DOHH2 (cell line): ENCODE measurements at regions not wholly inside any gene's neighbourhood (a gene's known extent, or its start where the extent isn't known, plus 50 kb on each side); places are given as distances from the start of the nearest gene placed in this dataset.

Source experiments
- H3F3A ChIP-seq: fragments of 200-600 bp; sonication (generic), shearing (Covaris generic); 2 replicates; pipeline ENCODE4 v1.6.0; 2016; ENCODE audit warnings: antibody characterized with exemption, mild to moderate bottlenecking; ENCODE audit not compliant: control insufficient read depth, insufficient read depth
- H3K27ac ChIP-seq: fragments of 200-600 bp; sonication (generic); 2 replicates; pipeline ENCODE4 v1.5.1; 2014; ENCODE audit warnings: low read depth, mild to moderate bottlenecking, low read length, moderate library complexity
- H3K27me3 ChIP-seq: fragments of 200-600 bp; sonication (generic); 2 replicates; pipeline ENCODE4 v1.6.1; 2014; ENCODE audit warnings: mild to moderate bottlenecking, low read length, mixed read lengths; ENCODE audit not compliant: control insufficient read depth
- H3K36me3 ChIP-seq: fragments of 200-600 bp; sonication (generic); 2 replicates; pipeline ENCODE4 v1.6.1; 2014; ENCODE audit warnings: mild to moderate bottlenecking, low read length, moderate library complexity, mixed read lengths; ENCODE audit not compliant: control insufficient read depth
- H3K4me1 ChIP-seq: fragments of 200-600 bp; sonication (generic); 2 replicates; pipeline ENCODE4 v1.6.1; 2014; ENCODE audit warnings: mild to moderate bottlenecking, low read length, mixed read lengths; ENCODE audit not compliant: control insufficient read depth
- H3K4me2 ChIP-seq: fragments of 200-600 bp; sonication (generic); 2 replicates; pipeline ENCODE4 v1.6.0; 2014; ENCODE audit warnings: mild to moderate bottlenecking, low read length, moderate library complexity
- H3K4me3 ChIP-seq: fragments of 200-600 bp; sonication (generic); 2 replicates; pipeline ENCODE4 v1.5.1; 2014; ENCODE audit warnings: mild to moderate bottlenecking, low read length, mixed read lengths
- H3K79me2 ChIP-seq: fragments of 200-600 bp; sonication (generic); 2 replicates; pipeline ENCODE4 v1.6.1; 2014; ENCODE audit warnings: mild to moderate bottlenecking, low read length, mixed read lengths; ENCODE audit not compliant: control insufficient read depth
- H3K9me2 ChIP-seq: fragments of 200-600 bp; sonication (generic); replicated peaks from 2 replicates; pipeline ENCODE4 v1.6.1; 2014; ENCODE audit warnings: mild to moderate bottlenecking, low read length, mixed read lengths; ENCODE audit not compliant: control insufficient read depth
- H3K9me3 ChIP-seq: fragments of 200-600 bp; sonication (generic); 2 replicates; pipeline ENCODE4 v1.6.1; 2014; ENCODE audit warnings: antibody characterized with exemption, low read length, mixed read lengths; ENCODE audit not compliant: control insufficient read depth, insufficient read depth
- H4K20me1 ChIP-seq: fragments of 200-600 bp; sonication (generic); 2 replicates; pipeline ENCODE4 v1.6.0; 2014; ENCODE audit warnings: low read depth, mild to moderate bottlenecking, antibody characterized with exemption, low read length, moderate library complexity; ENCODE audit not compliant: control insufficient read depth, insufficient read depth
- EZH2phosphoT487 ChIP-seq: fragments of 200-600 bp; sonication (generic); IDR thresholded peaks from 2 replicates; pipeline ENCODE4 v1.6.1; 2017; ENCODE audit warnings: borderline replicate concordance, mild to moderate bottlenecking, antibody characterized with exemption, low read length, moderate library complexity, mixed read lengths
- TF ChIP-seq, protein P1 (sequence below): fragments of 200-600 bp; sonication (generic); IDR thresholded peaks from one replicate; pipeline ENCODE4 v1.5.1; 2014; ENCODE audit warnings: antibody characterized with exemption, mild to moderate bottlenecking, low read depth, low read length; ENCODE audit not compliant: poor library complexity, severe bottlenecking

DNA sequence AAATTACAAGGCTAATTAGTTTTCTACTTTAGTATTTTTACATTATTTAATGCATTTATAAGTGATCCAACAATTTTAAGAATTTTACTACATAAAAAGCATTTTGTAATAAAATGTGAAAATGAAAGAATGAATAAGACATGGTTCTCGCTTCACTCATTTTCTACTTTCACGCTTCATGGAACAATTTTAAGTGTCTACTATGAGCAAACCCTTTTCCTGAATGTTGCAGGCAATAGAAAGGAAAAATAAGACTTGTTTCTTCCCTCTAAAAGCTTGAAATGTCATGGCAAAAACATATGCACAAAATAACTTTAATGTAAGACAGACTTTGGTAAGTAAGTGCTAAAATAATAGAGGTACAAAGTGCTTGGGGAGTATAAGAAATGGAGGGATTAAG lies 205.7 kb upstream of the HMGA2 start:
- no peak for TF ChIP-seq EZH2phosphoT487
- TF ChIP-seq, protein P1, sequence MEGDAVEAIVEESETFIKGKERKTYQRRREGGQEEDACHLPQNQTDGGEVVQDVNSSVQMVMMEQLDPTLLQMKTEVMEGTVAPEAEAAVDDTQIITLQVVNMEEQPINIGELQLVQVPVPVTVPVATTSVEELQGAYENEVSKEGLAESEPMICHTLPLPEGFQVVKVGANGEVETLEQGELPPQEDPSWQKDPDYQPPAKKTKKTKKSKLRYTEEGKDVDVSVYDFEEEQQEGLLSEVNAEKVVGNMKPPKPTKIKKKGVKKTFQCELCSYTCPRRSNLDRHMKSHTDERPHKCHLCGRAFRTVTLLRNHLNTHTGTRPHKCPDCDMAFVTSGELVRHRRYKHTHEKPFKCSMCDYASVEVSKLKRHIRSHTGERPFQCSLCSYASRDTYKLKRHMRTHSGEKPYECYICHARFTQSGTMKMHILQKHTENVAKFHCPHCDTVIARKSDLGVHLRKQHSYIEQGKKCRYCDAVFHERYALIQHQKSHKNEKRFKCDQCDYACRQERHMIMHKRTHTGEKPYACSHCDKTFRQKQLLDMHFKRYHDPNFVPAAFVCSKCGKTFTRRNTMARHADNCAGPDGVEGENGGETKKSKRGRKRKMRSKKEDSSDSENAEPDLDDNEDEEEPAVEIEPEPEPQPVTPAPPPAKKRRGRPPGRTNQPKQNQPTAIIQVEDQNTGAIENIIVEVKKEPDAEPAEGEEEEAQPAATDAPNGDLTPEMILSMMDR = no peak
- Histone ChIP-seq H3F3A (no peaks in the 10 kb centered on the region), H3K36me3 (no peaks in the 10 kb centered on the region), H3K79me2 (no peaks in the 10 kb centered on the region), H3K9me3 (no peaks in the 10 kb centered on the region), H3K4me1 (no peaks in the 10 kb centered on the region), H4K20me1 (no peaks in the 10 kb centered on the region), H3K27me3 (no peaks in the 10 kb centered on the region), H3K4me3 (no peak overlapping the region), H3K27ac (no peak overlapping the region), H3K4me2 (no peak overlapping the region), H3K9me2 (no peaks in the 10 kb centered on the region)

DNA sequence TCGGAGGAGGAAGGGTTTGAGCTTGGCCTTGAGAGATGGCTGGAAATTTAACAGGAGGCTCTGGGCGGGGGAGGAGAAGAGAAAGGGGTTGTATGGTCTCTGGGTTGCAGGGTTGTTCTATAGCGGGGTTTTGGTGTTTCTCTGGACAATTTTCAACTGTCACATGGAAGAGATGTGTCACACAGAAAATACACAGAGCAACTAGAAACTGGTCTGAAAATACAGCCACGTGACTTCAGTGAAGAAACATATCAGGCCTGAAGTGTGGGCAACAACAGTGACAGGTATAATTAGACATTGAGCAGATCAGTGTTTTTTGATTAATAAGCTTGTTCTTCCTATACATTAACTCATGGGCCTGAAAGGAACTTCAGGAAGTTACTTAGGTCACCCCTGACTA lies 205.3 kb upstream of the HMGA2 start:
- Histone ChIP-seq H3K4me3 (no peak overlapping the region), H3K9me3 (no peaks in the 10 kb centered on the region), H3K9me2 (no peaks in the 10 kb centered on the region), H3F3A (no peaks in the 10 kb centered on the region), H4K20me1 (no peaks in the 10 kb centered on the region), H3K4me1 (no peaks in the 10 kb centered on the region), H3K79me2 (no peaks in the 10 kb centered on the region), H3K27me3 (no peaks in the 10 kb centered on the region), H3K36me3 (no peaks in the 10 kb centered on the region), H3K27ac (no peak overlapping the region), H3K4me2 (no peak overlapping the region)
- TF ChIP-seq, protein P1 = no peak
- no peak for TF ChIP-seq EZH2phosphoT487

- TF ChIP-seq, protein P1 = no peak
- TF ChIP-seq EZH2phosphoT487 = no peak
- no peaks in the 10 kb centered on the region for H3K9me2 ChIP-seq
- no peaks in the 10 kb centered on the region for H3K79me2 ChIP-seq
- H3K27ac ChIP-seq = no peak overlapping the region
- no peaks in the 10 kb centered on the region for H3K4me1 ChIP-seq
- no peak overlapping the region for H3K4me3 ChIP-seq
- no peaks in the 10 kb centered on the region for H3K9me3 ChIP-seq
- no peaks in the 10 kb centered on the region for H3F3A ChIP-seq
- no peak overlapping the region for H3K4me2 ChIP-seq
- H3K27me3 ChIP-seq = no peaks in the 10 kb centered on the region
- no peaks in the 10 kb centered on the region for H3K36me3 ChIP-seq
- H4K20me1 ChIP-seq = no peaks in the 10 kb centered on the region
Measured at GRCh38 chr12:65620046-65620445, 204.2 kb upstream of the HMGA2 start.

DNA sequence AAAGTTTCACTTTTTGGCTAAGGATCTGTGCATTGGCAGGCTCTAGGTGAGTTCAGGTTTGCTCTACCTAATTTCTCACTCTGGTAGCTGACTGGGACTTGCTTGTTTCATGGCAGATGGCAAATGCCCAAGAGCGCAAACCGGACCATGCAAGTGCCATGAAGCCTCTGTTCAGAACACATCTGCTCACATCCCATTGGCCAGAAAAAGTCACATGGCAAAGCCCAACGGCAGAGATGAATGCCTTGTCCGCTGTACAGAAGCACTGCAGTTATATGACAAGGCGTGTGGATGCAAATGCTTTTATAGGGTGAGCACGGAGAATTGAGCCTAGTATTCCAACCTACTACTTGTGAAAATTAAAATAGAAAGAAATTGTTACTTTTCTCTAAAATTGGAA lies 202.2 kb upstream of the HMGA2 start:
- Histone ChIP-seq H3K27ac (no peak overlapping the region), H3K27me3 (no peaks in the 10 kb centered on the region), H4K20me1 (no peaks in the 10 kb centered on the region), H3K36me3 (no peaks in the 10 kb centered on the region), H3F3A (no peaks in the 10 kb centered on the region), H3K79me2 (no peaks in the 10 kb centered on the region), H3K4me3 (no peak overlapping the region), H3K9me3 (no peaks in the 10 kb centered on the region), H3K9me2 (no peaks in the 10 kb centered on the region), H3K4me2 (no peak overlapping the region), H3K4me1 (no peaks in the 10 kb centered on the region)
- TF ChIP-seq EZH2phosphoT487 = no peak
- TF ChIP-seq, protein P1 = no peak
